ENCODE measurements at regions not wholly inside any gene's neighbourhood (a gene's known extent, or its start where the extent isn't known, plus 50 kb on each side); places are given as distances from the start of the nearest gene placed in this dataset.

DNA sequence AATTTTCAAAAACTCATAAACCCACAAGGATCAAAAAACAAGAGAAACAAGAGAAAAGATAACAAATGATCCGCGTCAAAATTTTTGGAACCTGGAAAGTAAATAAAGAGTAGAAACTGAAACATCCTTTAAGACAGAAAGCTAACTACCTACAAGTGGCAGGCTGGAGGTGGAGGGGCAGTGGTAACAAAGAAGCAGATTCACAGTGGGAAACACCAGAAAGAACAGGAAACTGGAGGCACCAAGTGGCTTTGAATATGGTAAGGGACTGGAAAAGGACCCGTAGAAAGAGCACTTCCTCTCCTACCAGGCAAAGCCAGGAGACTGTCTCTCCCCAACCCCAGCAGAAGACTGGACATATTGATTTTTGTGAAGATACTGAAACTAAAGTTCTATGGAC lies 100.6 kb upstream of the TARS1 start:
- no peak for DNase-seq

DNA sequence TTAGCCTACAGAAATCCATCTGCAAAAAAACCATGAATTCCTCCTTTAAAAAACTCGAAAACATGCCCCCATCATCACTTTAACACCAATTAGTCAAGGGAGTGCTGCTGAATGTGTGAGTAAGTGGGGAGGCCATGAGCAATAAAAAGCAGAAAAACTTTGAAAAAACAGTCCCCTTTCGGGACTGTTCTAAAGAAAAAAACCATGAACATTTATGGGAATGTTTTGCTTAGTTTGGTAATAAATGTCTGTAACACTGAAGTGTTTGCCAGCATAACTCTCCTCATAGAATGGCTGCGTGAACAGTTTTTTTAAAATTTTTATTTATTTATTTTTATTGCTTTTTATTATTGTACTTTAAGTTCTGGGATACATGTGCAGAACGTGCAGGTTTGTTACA lies 99.4 kb upstream of the TARS1 start:
- no peaks in the 10 kb centered on the region for H3K36me3 ChIP-seq
- H3K4me1 ChIP-seq = peaks cover 0 to 69% (median 45%) of the 10 kb centered on the region in 4 donors
- no peaks in the 10 kb centered on the region for H3K27me3 ChIP-seq
- TF ChIP-seq POLR2A (IDR thresholded peaks at IDR 0.05) = no peak
- TF ChIP-seq, protein P1, sequence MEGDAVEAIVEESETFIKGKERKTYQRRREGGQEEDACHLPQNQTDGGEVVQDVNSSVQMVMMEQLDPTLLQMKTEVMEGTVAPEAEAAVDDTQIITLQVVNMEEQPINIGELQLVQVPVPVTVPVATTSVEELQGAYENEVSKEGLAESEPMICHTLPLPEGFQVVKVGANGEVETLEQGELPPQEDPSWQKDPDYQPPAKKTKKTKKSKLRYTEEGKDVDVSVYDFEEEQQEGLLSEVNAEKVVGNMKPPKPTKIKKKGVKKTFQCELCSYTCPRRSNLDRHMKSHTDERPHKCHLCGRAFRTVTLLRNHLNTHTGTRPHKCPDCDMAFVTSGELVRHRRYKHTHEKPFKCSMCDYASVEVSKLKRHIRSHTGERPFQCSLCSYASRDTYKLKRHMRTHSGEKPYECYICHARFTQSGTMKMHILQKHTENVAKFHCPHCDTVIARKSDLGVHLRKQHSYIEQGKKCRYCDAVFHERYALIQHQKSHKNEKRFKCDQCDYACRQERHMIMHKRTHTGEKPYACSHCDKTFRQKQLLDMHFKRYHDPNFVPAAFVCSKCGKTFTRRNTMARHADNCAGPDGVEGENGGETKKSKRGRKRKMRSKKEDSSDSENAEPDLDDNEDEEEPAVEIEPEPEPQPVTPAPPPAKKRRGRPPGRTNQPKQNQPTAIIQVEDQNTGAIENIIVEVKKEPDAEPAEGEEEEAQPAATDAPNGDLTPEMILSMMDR (IDR thresholded peaks at IDR 0.05) = no peak
- TF ChIP-seq EP300 (IDR thresholded peaks at IDR 0.05) = no peak
- TF ChIP-seq POLR2AphosphoS5 (IDR thresholded peaks at IDR 0.05) = no peak
- WGBS, 2 donors = 77 to 82% methylated on average over 4 of the region's 4 CpGs
- no peak for DNase-seq
- no peaks in the 10 kb centered on the region for H3K9me3 ChIP-seq
- intact Hi-C loops (cut with DNase I) = loop anchor here (2.0 kb wide), 1 partner anchor 29 kb away; no protein-coding TSS in a partner anchor
- peak overlapping the region in 3 of 4 donors; percentile 16 to 62 (median 36) for H3K27ac ChIP-seq
- no peak overlapping the region for H3K4me3 ChIP-seq

More for the DNA sequence above, 100.6 kb upstream of the TARS1 start:
- Histone ChIP-seq H3K27ac (peak overlapping the region in 3 of 4 donors; percentile 16 to 62 (median 36)), H3K4me1 (peaks cover 0 to 79% (median 46%) of the 10 kb centered on the region in 4 donors), H3K36me3 (no peaks in the 10 kb centered on the region), H3K27me3 (no peaks in the 10 kb centered on the region), H3K4me3 (no peak overlapping the region), H3K9me3 (no peaks in the 10 kb centered on the region)
- 73 to 92% methylated on average over 3 of the region's 3 CpGs for WGBS, 2 donors
- intact Hi-C loops (cut with DNase I) = loop anchor here (2.0 kb wide), 1 partner anchor 31 kb away; no protein-coding TSS in a partner anchor
- TF ChIP-seq EP300 (IDR thresholded peaks at IDR 0.05) (no peak), POLR2AphosphoS5 (IDR thresholded peaks at IDR 0.05) (no peak), POLR2A (IDR thresholded peaks at IDR 0.05) (no peak)
- TF ChIP-seq, protein P1 (IDR thresholded peaks at IDR 0.05) = no peak

DNA sequence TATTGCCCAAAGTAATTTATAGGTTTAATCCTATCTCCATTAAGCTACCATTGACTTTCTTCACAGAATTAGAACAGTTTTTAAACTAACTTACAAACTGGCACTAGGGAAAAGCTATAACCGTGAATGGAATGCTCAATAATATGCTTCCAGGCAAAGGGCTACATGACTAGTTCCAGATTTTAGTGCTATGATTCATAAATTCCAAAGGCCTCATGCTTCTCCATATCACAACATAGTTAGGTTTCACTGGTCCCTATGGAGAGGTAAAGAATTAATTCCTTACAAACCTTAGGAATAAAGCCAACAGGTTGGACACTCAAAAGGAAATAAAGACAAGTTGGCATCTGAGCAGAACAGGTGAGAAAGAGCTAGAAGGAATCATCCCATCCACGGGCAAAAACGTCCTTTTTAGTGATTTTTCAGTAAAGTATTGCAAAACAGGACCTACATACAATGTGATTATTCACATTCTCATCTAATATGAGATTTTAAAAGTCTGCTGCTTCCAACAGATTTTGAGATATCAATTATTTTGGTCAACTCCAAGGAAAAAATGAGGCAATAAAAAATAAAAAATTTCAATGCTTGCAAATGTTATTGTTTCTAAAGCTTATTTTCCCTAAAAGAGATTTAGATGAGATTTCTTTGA lies 97.0 kb upstream of the TARS1 start:
- Histone ChIP-seq H3K9me3 (no peaks in the 10 kb centered on the region), H3K4me1 (peaks cover 0 to 45% (median 22%) of the 10 kb centered on the region in 4 donors), H3K36me3 (no peaks in the 10 kb centered on the region), H3K27me3 (no peaks in the 10 kb centered on the region), H3K27ac (peak overlapping the region in 3 of 4 donors; percentile 29 to 63 (median 62)), H3K4me3 (no peak overlapping the region)
- DNase-seq = no peak
- intact Hi-C loops (cut with DNase I) = no loop called here
- WGBS, 2 donors = 65 to 71% methylated on average over 3 of the region's 3 CpGs
- TF ChIP-seq POLR2AphosphoS5 (IDR thresholded peaks at IDR 0.05) (no peak), EP300 (IDR thresholded peaks at IDR 0.05) (no peak), POLR2A (IDR thresholded peaks at IDR 0.05) (no peak)
- TF ChIP-seq, protein P1 (IDR thresholded peaks at IDR 0.05) = no peak

DNA sequence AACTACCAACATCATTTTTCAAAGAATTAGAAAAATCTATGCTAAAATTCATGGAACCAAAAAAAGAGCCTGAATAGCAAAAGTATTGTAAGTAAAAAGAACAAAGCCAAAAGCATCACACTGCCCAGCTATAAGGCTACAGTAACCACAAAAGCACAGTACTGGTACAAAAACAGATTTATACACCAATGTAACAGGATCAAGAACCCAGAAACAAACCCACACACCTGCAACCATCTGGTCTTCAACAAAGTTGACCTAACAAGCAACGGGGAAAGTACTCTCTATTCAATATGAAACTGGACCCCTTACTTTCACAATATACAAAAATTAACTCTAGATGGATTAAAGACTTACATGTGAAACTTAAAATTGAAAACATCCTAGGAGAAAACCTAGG lies 94.2 kb upstream of the TARS1 start:
- peaks cover 0 to 22% (median 10%) of the 10 kb centered on the region in 4 donors for H3K4me1 ChIP-seq
- intact Hi-C loops (cut with DNase I) = no loop called here
- H3K27ac ChIP-seq = no peak overlapping the region
- no peaks in the 10 kb centered on the region for H3K27me3 ChIP-seq
- DNase-seq = no peak
- TF ChIP-seq EP300 (IDR thresholded peaks at IDR 0.05) (no peak), POLR2AphosphoS5 (IDR thresholded peaks at IDR 0.05) (no peak), POLR2A (IDR thresholded peaks at IDR 0.05) (no peak)
- TF ChIP-seq, protein P1 (IDR thresholded peaks at IDR 0.05) = no peak
- H3K4me3 ChIP-seq = no peak overlapping the region
- no peaks in the 10 kb centered on the region for H3K9me3 ChIP-seq
- no peaks in the 10 kb centered on the region for H3K36me3 ChIP-seq
- whole genome bisulfite sequencing, 2 donors = 73 to 88% methylated on average over 1 of the region's 1 CpG
